ENCODE measurements at regions not wholly inside any gene's neighbourhood (a gene's known extent, or its start where the extent isn't known, plus 50 kb on each side); places are given as distances from the start of the nearest gene placed in this dataset.

DNA sequence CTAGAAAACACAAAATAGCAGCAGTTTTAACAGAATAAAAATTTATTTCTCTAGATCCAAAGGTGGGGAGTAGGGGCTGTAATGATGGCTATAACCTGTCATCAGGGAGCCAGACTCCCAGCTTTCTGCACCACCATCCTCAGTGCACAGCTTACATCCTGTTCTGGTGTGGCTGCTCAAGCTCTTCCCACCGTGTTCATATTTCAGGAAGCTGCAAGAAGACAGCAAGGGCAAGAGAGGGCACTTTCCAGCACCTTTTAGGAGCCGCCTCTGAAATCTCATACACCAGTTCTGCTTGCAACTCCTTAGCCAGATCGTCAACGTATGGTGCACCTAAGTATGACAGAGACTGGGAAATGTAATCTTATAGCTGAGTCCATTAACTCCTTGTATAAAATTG lies 253.7 kb downstream of the CENPC start:
- Histone ChIP-seq H3K9ac (ENCODE audit: insufficient read depth, low read length) (no peak overlapping the region), H3K4me2 (ENCODE audit: extremely low read depth, insufficient read depth, low read length) (no peak overlapping the region), H3K79me2 (ENCODE audit: control insufficient read depth, insufficient read depth, low read length) (no peaks in the 10 kb centered on the region), H3K4me1 (ENCODE audit: control insufficient read depth, extremely low read depth, insufficient read depth, low read length) (no peaks in the 10 kb centered on the region), H4K20me1 (ENCODE audit: control insufficient read depth, extremely low read depth, insufficient read depth, low read length) (no peaks in the 10 kb centered on the region), H3K27ac (ENCODE audit: insufficient read depth, low read length) (no peak overlapping the region), H3K36me3 (ENCODE audit: control insufficient read depth, insufficient read depth, low read length) (no peaks in the 10 kb centered on the region), H2AFZ (ENCODE audit: low read length) (no peak overlapping the region), H3K4me3 (replicated peaks in 1 of 4; ENCODE audit: control extremely low read depth in 1 of 4, insufficient read depth in 1 of 4, low read depth in 3 of 4, low read length in 4 of 4) (no peak overlapping the region), H3K27me3 (ENCODE audit: control insufficient read depth, insufficient read depth, low read length) (no peaks in the 10 kb centered on the region), H3K9me3 (ENCODE audit: control insufficient read depth, insufficient read depth, low read depth, low read length) (no peaks in the 10 kb centered on the region)
- TF ChIP-seq, protein P1, sequence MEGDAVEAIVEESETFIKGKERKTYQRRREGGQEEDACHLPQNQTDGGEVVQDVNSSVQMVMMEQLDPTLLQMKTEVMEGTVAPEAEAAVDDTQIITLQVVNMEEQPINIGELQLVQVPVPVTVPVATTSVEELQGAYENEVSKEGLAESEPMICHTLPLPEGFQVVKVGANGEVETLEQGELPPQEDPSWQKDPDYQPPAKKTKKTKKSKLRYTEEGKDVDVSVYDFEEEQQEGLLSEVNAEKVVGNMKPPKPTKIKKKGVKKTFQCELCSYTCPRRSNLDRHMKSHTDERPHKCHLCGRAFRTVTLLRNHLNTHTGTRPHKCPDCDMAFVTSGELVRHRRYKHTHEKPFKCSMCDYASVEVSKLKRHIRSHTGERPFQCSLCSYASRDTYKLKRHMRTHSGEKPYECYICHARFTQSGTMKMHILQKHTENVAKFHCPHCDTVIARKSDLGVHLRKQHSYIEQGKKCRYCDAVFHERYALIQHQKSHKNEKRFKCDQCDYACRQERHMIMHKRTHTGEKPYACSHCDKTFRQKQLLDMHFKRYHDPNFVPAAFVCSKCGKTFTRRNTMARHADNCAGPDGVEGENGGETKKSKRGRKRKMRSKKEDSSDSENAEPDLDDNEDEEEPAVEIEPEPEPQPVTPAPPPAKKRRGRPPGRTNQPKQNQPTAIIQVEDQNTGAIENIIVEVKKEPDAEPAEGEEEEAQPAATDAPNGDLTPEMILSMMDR (conservative IDR thresholded peaks at IDR 0.05 in 1 of 2, IDR thresholded peaks at IDR 0.05 in 1 of 2; ENCODE audit: low read depth in 1 of 2, low read length in 2 of 2), result no peak
- no peak for TF ChIP-seq EZH2 (IDR thresholded peaks at IDR 0.05; ENCODE audit: low read length, missing control alignments)
- DNase-seq (ENCODE audit: low read depth in 2 of 2), result no peak

DNA sequence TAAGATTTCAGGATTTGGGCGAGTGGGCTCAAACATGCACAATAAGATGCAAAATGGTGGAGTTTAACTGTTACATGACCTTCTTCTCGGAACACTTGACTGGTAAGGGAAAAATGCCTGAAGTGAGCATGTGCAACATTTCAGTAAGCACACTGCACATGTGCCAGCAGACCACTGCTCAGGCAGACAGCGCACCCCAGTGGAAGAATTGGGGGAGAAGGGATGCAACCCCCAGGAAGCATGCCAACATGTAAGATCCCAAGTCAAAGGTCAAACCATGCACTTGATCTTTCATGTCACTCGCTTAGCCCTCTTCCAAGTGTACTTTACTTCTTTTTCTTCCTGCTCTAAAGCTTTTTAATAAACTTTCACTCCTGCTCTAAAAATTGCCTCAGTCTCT lies 256.3 kb downstream of the CENPC start:
- Histone ChIP-seq H3K36me3 (ENCODE audit: control insufficient read depth, insufficient read depth, low read length) (no peaks in the 10 kb centered on the region), H3K27ac (ENCODE audit: insufficient read depth, low read length) (no peak overlapping the region), H3K4me1 (ENCODE audit: control insufficient read depth, extremely low read depth, insufficient read depth, low read length) (no peaks in the 10 kb centered on the region), H3K9me3 (ENCODE audit: control insufficient read depth, insufficient read depth, low read depth, low read length) (no peaks in the 10 kb centered on the region), H3K9ac (ENCODE audit: insufficient read depth, low read length) (no peak overlapping the region), H3K27me3 (ENCODE audit: control insufficient read depth, insufficient read depth, low read length) (no peaks in the 10 kb centered on the region), H4K20me1 (ENCODE audit: control insufficient read depth, extremely low read depth, insufficient read depth, low read length) (no peaks in the 10 kb centered on the region), H2AFZ (ENCODE audit: low read length) (no peak overlapping the region), H3K4me3 (replicated peaks in 1 of 4; ENCODE audit: control extremely low read depth in 1 of 4, insufficient read depth in 1 of 4, low read depth in 3 of 4, low read length in 4 of 4) (no peak overlapping the region), H3K4me2 (ENCODE audit: extremely low read depth, insufficient read depth, low read length) (no peak overlapping the region), H3K79me2 (ENCODE audit: control insufficient read depth, insufficient read depth, low read length) (no peaks in the 10 kb centered on the region)
- DNase-seq (ENCODE audit: low read depth in 2 of 2), result peak in 1 of 2 donors; percentile 1
- TF ChIP-seq, protein P1 (conservative IDR thresholded peaks at IDR 0.05 in 1 of 2, IDR thresholded peaks at IDR 0.05 in 1 of 2; ENCODE audit: low read depth in 1 of 2, low read length in 2 of 2), result no peak
- TF ChIP-seq EZH2 (IDR thresholded peaks at IDR 0.05; ENCODE audit: low read length, missing control alignments), result no peak

DNA sequence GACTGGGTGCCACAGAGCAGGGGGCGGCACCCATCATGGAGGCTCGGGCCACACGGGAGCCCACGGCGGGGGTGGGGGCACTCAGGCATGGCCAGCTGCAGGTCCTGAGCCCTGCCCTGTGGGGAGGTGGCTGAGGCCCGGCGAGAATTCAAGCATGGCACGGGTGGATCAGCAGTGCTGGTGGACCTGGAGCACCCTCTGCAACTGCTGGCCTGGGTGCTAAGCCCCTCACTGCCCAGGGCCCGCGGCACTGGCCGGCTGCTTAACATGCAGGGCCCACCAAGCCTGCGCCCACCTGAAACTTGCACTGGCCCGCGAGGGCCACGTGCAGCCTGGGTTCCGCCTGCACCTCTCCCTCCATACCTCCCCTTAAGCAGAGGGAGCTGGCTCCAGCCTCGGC lies 258.6 kb downstream of the CENPC start:
- Histone ChIP-seq H3K4me1 (ENCODE audit: control insufficient read depth, extremely low read depth, insufficient read depth, low read length) (no peaks in the 10 kb centered on the region), H4K20me1 (ENCODE audit: control insufficient read depth, extremely low read depth, insufficient read depth, low read length) (no peaks in the 10 kb centered on the region), H2AFZ (ENCODE audit: low read length) (no peak overlapping the region), H3K9me3 (ENCODE audit: control insufficient read depth, insufficient read depth, low read depth, low read length) (no peaks in the 10 kb centered on the region), H3K79me2 (ENCODE audit: control insufficient read depth, insufficient read depth, low read length) (no peaks in the 10 kb centered on the region), H3K4me2 (ENCODE audit: extremely low read depth, insufficient read depth, low read length) (no peak overlapping the region), H3K27ac (ENCODE audit: insufficient read depth, low read length) (no peak overlapping the region), H3K4me3 (replicated peaks in 1 of 4; ENCODE audit: control extremely low read depth in 1 of 4, insufficient read depth in 1 of 4, low read depth in 3 of 4, low read length in 4 of 4) (no peak overlapping the region), H3K36me3 (ENCODE audit: control insufficient read depth, insufficient read depth, low read length) (no peaks in the 10 kb centered on the region), H3K27me3 (ENCODE audit: control insufficient read depth, insufficient read depth, low read length) (no peaks in the 10 kb centered on the region), H3K9ac (ENCODE audit: insufficient read depth, low read length) (no peak overlapping the region)
- no peak for DNase-seq (ENCODE audit: low read depth in 2 of 2)
- TF ChIP-seq, protein P1 (conservative IDR thresholded peaks at IDR 0.05 in 1 of 2, IDR thresholded peaks at IDR 0.05 in 1 of 2; ENCODE audit: low read depth in 1 of 2, low read length in 2 of 2), result no peak
- no peak for TF ChIP-seq EZH2 (IDR thresholded peaks at IDR 0.05; ENCODE audit: low read length, missing control alignments)
